ENCODE measurements at regions not wholly inside any gene's neighbourhood (a gene's known extent, or its start where the extent isn't known, plus 50 kb on each side); places are given as distances from the start of the nearest gene placed in this dataset.
"Not testable (repeated sequence)": the region's sequence is repeated elsewhere in the genome, so short reads cannot be mapped to it uniquely, and the experiment has no call there.

DNA sequence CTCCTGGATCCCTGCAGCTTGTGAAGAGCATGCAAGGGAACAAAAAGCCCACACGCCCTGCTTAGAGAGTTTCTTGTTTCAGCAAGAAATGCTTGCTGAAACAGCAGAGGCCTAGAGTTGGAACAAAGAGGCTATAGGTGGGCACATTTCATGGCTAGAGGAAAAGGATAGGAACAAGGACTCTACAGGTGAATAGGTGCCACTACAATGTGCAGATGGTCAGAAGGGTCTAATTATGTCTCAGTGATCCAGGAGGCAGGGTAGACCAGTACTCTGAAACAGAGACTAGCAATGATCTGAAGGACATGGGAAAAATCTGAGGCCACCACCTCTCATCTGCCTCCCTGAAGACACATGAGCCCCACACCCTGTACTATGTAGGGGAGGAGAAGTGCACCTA lies 609.0 kb downstream of the REEP3 start:
- DNase-seq = no peak

DNA sequence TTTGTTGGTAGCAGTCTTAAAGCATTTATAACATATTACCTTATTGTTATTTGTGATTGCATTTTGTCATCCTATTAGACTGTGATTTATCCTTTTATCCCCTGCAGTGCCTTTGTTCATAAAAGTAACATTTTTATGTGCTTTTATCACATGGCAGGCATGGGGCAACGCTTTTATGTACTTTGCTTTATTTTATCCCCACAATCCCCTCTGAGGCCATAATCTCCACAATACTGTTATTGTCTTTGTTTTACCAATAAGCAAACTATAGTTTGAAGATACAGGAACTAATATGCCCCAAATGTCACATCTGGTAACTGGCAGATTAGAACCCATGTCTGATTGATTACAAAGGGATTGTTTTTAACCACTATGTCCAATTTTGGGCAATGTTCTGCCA lies 613.5 kb downstream of the REEP3 start:
- no peak for DNase-seq

- DNase-seq = no peak
Measured at GRCh38 chr10:64142395-64142794, 621.2 kb downstream of the REEP3 start.

- no peak for DNase-seq
Measured at GRCh38 chr10:64148607-64149006, 627.4 kb downstream of the REEP3 start.

DNA sequence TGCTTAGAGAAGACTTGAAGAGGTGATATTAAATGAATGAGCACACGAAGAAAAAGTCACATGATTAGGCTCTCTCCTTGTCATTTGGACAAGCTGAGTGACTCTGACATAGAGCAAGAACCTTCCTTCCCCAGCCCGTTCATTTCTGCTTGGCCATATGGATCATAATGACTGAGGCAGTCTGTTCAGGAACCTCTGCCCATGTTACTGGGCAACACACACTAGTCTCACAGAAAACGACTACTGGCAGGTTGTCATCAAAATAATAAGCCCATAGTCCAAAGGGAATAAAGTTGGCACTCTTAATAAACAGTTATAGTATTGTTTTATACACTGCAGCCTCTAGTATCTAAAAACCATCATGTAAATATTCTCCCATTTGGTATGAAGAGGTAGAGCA lies 635.0 kb downstream of the REEP3 start:
- DNase-seq = no peak

- no peak for DNase-seq
Measured at GRCh38 chr10:64158551-64158950, 637.4 kb downstream of the REEP3 start.

GRCh38 chr10:64159910-64160872 lies 639.0 kb downstream of the REEP3 start:
- no peak for DNase-seq

- no peak for DNase-seq
Measured at GRCh38 chr10:64170791-64171190, 649.6 kb downstream of the REEP3 start.

- DNase-seq = no peak
Measured at GRCh38 chr10:64173826-64174225, 652.6 kb downstream of the REEP3 start.

GRCh38 chr10:64174666-64175255 lies 653.6 kb downstream of the REEP3 start:
- DNase-seq = no peak

- DNase-seq = no peak
Measured at GRCh38 chr10:64175271-64175962, 654.2 kb downstream of the REEP3 start.

DNA sequence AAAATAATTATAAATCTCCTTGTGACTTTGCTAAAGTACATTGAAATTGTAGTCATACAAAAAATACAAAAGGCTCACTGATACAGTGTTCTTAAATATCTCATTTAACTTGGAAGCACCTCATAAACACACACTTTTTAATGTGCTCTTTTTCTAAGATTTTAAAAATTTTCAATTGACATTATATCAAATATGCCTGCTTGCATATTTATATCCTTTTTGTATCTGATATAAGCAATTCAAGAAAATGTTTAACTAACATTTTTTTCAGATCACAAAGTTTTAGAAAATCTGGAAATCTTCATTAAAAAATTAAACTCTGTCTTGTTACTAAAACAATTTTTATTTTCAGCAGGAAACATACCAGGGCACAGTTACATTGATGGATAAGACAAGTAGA lies 661.5 kb downstream of the REEP3 start:
- DNase-seq = no peak

DNA sequence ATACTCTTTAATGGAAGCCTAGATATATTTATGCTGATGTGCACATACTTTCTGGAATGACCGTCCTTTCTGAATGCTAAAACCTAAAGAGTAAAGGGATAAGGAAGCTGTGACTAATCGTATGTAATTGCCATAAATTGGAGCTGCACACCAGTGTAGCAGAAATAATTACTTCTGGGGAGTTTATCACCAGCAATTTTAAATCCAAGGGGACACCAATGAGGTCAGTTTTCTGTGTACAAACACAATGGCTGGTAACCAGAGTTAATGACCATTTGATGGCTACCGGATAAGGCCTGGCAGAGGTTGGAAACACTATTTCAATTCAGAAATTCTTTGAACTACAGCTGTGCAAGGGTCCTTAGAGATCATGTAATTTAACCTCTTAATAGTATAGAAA lies 670.1 kb downstream of the REEP3 start:
- DNase-seq = no peak

DNA sequence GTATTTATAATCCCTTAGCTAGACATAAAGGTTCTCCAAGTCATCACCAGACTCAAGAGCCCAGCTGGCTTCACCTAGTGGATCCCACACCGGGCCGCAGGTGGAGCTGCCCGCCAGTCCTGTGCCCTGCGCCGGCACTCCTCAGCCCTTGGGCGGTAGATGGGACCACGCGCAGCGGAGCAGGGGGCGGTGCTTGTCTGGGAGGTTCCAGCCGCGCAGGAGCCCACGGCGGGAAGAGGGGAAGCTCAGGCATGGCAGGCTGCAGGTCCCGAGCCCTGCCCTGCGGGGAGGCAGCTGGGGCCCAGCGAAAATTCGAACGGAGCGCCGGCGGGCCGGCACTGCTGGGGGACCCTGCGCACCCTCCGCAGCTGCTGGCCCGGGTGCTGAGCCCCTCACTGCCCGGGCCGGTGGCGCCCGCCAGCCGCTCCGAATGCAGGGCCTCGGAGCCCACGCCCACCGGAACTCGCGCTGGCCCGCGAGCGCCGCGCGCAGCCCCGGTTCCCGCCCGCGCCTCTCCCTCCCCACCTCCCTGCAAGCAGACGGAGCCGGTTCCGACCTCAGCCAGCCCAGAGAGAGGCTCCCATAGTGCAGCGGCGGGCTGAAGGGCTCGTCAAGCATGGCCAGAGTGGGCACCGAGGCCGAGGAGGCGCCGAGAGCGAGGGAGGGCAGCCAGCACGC lies 675.6 kb downstream of the REEP3 start:
- DNase-seq = no peak

DNA sequence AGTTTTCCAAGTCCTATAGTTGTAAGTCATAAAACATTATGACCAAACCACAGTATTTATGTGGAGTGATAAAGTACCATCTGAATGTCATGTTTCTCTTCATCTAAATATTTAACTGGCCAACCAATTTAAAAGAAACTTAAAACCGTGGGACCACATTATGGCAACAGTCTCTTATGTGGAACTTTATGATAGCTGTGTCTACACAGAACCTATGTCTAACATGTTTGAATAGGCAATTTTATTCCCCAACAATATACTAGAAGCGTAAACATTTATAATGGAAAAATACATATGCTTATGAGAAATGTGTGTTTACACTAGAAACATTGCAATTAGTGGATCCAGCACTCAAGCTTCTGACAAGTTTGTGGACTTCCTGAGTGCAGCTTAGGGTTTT lies 680.7 kb downstream of the REEP3 start:
- DNase-seq = no peak

DNA sequence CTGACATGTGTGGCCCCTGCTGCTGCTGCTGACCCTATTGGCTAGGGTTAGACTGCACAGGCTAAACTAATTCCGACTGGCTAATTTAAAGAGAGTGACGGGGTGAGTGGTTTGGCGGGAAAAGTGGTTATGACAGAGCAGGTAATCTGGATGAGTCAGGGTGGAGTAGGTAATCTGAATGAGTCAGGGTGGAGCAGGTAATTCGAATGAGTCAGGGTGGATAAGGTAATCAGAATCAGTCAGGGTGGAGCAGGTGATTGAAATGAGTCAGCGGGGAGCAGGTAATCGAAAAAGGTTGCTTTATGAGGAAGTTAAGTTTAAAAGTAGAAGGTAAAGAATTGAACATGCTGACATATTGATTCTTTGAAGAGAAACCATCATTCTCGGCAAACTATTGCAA lies 683.3 kb downstream of the REEP3 start:
- DNase-seq = not testable (repeated sequence)

- DNase-seq = no peak
Measured at GRCh38 chr10:64206409-64206808, 685.2 kb downstream of the REEP3 start.

- no peak for DNase-seq
Measured at GRCh38 chr10:64209561-64209960, 688.4 kb downstream of the REEP3 start.

- DNase-seq = no peak
Measured at GRCh38 chr10:64210211-64210610, 689.0 kb downstream of the REEP3 start.

DNA sequence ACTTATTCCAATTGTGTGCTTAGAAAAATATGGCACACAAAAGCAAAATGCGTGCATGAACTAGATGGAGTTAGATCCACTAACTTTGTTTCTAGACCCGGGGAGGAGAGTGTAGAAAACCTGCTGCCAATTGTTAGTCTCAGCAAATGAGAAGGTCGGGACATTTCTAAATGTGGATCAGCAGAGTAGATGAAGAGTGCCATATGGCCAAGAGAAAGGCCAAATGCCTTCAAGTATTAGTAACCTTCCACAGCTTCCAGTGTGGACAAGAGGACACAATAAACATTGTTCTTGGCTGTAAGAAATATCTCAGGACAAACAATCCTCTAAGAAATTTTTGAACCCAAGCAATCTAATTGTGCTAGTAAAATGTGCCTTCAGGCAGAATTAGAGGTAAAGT lies 690.3 kb downstream of the REEP3 start:
- DNase-seq = no peak

- DNase-seq = no peak
Measured at GRCh38 chr10:64215088-64215487, 693.9 kb downstream of the REEP3 start.

DNA sequence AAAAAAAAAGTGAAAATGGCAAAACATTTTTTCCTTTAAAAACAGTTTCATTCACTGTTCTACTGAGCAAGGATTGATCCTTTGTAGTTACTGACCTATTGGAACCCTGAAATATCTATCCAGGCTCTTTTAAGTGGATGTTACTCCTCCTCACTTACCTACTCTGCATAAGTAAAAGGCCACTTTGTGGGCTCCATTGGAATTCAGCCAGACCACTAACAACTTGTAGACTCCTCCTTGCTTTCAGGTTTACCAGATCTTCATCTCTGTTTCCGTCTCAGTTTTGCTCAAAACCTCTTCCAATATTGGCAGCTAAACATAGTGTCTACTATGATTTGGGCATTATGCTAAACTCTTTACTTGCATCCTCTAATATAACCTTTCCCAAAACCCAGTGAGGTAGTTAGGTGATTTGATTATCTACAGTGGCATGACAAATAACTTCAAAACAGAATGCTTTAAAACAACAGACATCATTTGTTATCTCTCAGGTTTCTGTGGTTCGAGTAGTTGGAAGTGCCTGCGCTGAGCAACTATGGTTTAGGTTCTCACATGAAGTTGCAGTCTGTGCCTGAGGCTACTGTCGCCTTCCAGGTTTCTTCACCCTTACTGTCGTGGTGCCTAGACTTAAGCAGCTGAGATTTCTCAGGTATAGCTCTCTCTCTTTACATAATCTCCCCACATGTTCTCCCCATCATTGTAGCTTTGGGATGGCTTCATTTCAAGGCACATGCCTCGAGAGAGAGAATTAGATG lies 698.2 kb downstream of the REEP3 start:
- no peak for DNase-seq

DNA sequence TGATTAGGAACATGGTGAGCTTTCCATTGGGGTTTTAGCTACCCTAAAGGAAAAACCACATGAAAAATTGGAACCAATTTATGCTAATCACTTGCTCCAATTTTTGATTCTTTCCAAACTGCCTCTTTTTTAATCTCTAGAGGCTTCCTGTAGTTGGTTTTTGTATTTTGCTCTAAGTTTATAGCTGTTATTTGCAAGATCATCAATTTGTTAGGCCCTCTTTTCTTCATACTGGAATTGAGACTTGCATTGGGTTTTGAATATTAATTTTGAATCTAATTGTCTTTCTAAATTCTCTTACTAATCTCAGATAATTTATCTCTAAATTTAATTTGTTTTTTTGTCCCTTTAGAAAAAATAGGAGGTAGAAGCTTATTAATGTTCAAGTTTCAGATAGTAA lies 713.3 kb downstream of the REEP3 start:
- no peak for DNase-seq
